ENCODE measurements at regions not wholly inside any gene's neighbourhood (a gene's known extent, or its start where the extent isn't known, plus 50 kb on each side); places are given as distances from the start of the nearest gene placed in this dataset.
A peak's percentile ranks its signal among the peaks of the same experiment; 100 is the strongest.

DNA sequence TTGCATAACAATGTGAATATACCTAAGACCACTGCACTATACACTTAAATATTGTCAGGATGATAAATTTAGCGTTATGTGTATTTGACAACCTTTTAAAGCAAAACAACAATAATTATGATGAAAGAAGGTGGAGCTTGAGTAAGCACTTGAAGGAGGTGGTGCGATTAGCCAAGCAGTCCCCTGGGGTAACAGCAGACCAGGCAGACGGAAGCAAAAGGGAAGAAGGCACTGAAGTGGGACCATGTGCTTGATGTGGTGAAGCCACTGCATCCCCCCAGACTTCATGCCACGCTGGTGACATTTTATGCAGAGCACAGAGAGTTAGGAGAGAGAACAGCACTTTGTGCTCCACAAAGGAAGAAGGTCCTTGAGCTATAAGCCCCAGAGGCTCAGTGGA lies 58.3 kb upstream of the ZNF507 start:
- no peak overlapping the region for H3K27ac ChIP-seq
- intact Hi-C loops (cut with DNase I): no loop called here
- ATAC-seq: no peak
- TF ChIP-seq, protein P1, sequence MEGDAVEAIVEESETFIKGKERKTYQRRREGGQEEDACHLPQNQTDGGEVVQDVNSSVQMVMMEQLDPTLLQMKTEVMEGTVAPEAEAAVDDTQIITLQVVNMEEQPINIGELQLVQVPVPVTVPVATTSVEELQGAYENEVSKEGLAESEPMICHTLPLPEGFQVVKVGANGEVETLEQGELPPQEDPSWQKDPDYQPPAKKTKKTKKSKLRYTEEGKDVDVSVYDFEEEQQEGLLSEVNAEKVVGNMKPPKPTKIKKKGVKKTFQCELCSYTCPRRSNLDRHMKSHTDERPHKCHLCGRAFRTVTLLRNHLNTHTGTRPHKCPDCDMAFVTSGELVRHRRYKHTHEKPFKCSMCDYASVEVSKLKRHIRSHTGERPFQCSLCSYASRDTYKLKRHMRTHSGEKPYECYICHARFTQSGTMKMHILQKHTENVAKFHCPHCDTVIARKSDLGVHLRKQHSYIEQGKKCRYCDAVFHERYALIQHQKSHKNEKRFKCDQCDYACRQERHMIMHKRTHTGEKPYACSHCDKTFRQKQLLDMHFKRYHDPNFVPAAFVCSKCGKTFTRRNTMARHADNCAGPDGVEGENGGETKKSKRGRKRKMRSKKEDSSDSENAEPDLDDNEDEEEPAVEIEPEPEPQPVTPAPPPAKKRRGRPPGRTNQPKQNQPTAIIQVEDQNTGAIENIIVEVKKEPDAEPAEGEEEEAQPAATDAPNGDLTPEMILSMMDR (IDR thresholded peaks at IDR 0.05): no peak
- H3K36me3 ChIP-seq: no peaks in the 10 kb centered on the region
- no peak for DNase-seq
- H3K9me3 ChIP-seq: no peaks in the 10 kb centered on the region
- H3K4me3 ChIP-seq: no peak overlapping the region
- H3K4me1 ChIP-seq: no peaks in the 10 kb centered on the region
- H3K27me3 ChIP-seq: peaks cover 3 to 38% of the 10 kb centered on the region in 2 donors

DNA sequence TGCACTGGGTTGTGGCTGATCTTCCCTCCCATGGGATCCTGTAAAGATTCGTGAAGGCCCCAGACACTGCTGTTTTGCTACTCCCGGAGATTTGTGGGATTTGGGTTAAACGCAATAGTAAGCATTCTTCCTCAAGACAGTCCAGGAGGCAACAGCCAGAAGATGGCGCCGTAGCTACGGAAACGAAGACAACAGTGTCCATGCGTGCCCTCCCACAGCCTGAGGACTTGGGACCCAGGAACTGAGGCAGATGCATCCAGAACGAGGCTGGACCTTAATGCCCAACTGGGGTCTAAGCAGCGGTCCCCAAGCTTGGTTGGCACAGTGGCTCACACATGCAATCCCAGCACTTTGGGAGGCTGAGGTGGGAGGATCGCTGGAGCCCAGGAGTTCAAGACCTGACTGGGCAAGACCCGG lies 57.6 kb upstream of the ZNF507 start:
- Histone ChIP-seq H3K27me3 (peaks cover 3 to 38% of the 10 kb centered on the region in 2 donors), H3K4me3 (no peak overlapping the region), H3K4me1 (no peaks in the 10 kb centered on the region), H3K9me3 (no peaks in the 10 kb centered on the region), H3K36me3 (no peaks in the 10 kb centered on the region), H3K27ac (no peak overlapping the region)
- DNase-seq: peak in 3 of 4 donors; percentile 53 to 79 (median 58)
- intact Hi-C loops (cut with DNase I): no loop called here
- TF ChIP-seq, protein P1 (IDR thresholded peaks at IDR 0.05): peak in 1 of 2 donors; percentile 16
- peak; percentile 77 for ATAC-seq

DNA sequence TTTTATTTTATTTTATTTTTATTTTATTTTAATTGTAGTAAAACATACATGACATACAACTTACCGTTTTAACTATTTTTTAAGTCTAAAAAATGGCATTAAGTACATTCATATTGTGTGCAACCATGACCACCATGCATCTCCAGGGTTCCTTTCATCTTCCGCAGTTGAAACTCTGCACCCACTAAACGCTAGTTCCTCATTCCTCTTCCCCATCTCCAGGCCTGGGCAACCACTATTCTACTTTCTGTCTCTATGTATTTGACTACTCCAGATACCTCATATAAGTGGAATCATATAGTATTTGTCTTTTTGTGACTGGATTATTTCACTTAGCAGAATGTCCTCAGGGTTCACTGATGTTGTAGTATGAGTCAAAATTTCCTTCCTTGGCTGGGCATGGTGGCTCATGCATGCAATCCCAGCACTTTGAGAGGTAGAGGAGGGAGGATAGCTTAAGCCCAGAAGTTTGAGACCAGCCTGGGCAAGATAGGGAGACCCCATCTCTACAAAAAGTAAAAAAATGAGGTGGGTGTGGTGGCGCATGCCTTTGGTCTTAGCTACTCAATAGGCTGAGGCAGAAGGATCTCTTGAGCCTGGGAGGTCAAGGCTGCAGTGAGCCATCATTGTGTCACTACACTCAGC lies 55.7 kb upstream of the ZNF507 start:
- ATAC-seq: no peak
- H3K27ac ChIP-seq: no peak overlapping the region
- peaks cover 3 to 38% of the 10 kb centered on the region in 2 donors for H3K27me3 ChIP-seq
- H3K36me3 ChIP-seq: no peaks in the 10 kb centered on the region
- intact Hi-C loops (cut with DNase I): no loop called here
- H3K4me1 ChIP-seq: no peaks in the 10 kb centered on the region
- no peaks in the 10 kb centered on the region for H3K9me3 ChIP-seq
- TF ChIP-seq, protein P1 (IDR thresholded peaks at IDR 0.05): no peak
- DNase-seq: no peak
- H3K4me3 ChIP-seq: no peak overlapping the region

DNA sequence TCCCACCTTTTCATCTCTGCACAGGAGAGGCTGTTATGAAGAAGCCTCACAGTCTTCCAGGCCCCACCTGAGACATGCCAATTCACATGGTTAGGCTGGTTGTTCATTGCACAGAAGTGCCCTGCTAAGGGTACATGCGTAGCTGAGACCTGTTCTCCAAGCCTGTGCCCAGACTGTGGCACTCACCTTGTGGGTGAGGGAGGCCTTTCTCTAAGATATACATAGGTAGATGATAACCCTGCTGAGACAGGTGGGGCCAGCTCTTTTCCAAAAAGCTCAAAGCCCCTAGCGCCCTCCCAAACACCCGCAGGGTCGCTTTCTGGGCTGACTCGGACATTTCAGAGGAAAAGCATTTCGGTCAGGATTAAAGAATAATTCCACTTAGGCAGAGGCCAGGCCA lies 53.5 kb upstream of the ZNF507 start:
- DNase-seq (no peak), ATAC-seq (no peak)
- Histone ChIP-seq H3K36me3 (no peaks in the 10 kb centered on the region), H3K4me3 (no peak overlapping the region), H3K9me3 (no peaks in the 10 kb centered on the region), H3K4me1 (no peaks in the 10 kb centered on the region), H3K27me3 (peaks cover 3 to 25% of the 10 kb centered on the region in 2 donors), H3K27ac (no peak overlapping the region)
- intact Hi-C loops (cut with DNase I): no loop called here
- TF ChIP-seq, protein P1 (IDR thresholded peaks at IDR 0.05): no peak

DNA sequence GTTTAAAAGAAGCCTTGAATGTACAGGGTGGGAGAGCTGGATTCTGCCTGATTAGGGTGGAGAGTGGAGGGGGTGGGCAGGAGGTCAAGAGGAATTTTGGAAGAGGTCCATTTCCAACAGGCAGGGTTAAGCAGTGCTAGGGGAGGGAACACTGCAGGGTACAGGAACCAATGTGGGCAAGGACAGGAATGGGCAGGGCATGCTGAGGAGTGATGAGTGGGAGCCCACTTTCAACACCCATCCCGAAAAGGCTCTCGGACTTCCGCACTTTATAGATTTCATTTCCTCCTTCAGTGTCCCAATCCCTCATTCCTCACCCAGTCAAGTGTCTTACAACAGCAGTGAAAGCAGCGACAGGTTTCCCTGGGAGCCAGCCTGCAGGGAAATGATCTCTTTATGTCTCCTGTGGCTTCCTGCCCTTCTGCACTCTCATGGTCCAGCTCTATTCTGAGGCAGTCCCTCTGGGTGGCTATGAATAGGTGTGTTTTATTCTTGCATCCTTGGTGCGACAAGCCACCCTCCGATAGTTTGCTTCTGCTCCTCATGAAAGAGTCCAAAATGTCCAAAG lies 50.5 kb upstream of the ZNF507 start:
- DNase-seq: no peak

More for the DNA sequence above, 50.5 kb upstream of the ZNF507 start:
- Histone ChIP-seq H3K27ac (no peak overlapping the region), H3K9me3 (no peaks in the 10 kb centered on the region), H3K4me1 (no peaks in the 10 kb centered on the region), H3K27me3 (peaks cover 0 to 13% of the 10 kb centered on the region in 2 donors), H3K4me3 (no peak overlapping the region), H3K36me3 (no peaks in the 10 kb centered on the region)
- TF ChIP-seq, protein P1 (IDR thresholded peaks at IDR 0.05): no peak
- intact Hi-C loops (cut with DNase I): no loop called here
- ATAC-seq: peak; percentile 58
